Inflammatory macrophage treated with lipopolysaccharide for 4 hours (primary cell): ENCODE measurements at regions not wholly inside any gene's neighbourhood (a gene's known extent, or its start where the extent isn't known, plus 50 kb on each side); places are given as distances from the start of the nearest gene placed in this dataset.
"Not testable (repeated sequence)": the region's sequence is repeated elsewhere in the genome, so short reads cannot be mapped to it uniquely, and the experiment has no call there.

ENCODE experiments used
- DNase-seq: peaks from one replicate; pipeline ENCODE4 v3.0.0-alpha.2; 2020

GRCh38 chr7:119908948-119909347 lies 364.0 kb upstream of the KCND2 start:
- DNase-seq = no peak

DNA sequence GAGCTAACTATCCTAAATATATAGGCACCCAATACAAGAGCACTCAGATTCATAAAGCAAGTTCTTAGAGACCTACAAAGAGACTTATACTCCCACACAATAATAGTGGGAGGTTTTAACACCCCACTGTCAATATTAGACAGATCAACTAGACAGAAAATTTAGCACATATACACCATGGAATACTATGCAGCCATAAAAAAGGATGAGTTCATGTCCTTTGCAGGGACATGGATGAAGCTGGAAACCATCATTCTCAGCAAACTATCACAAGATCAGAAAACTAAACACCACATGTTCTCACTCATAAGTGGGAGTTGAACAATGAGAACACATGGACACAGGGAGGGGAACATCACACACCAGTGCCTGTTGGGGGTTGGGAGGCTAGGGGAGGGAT lies 358.9 kb upstream of the KCND2 start:
- not testable (repeated sequence) for DNase-seq

GRCh38 chr7:119916501-119916900 lies 356.5 kb upstream of the KCND2 start:
- DNase-seq = no peak

GRCh38 chr7:119918185-119918584 lies 354.8 kb upstream of the KCND2 start:
- no peak for DNase-seq

DNA sequence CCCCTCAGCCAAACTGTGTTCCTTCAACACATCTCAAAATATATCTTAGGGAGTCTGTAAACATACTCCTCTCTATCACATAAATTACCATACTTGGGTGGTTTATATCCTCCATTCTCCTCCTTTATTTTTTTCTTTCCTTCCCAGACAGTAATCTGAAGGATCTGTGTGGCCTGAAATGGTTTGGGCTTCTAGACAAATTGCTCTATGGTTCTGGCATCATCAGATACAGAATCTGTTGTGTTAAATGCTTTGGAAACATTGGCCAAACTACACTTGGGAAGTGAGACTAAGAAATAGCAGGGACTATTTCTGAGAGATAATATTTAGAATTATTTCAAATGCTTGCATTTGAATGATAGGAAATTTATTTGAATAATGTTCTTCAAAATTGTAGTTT lies 353.0 kb upstream of the KCND2 start:
- no peak for DNase-seq

GRCh38 chr7:119925581-119926289 lies 347.2 kb upstream of the KCND2 start:
- DNase-seq = no peak

GRCh38 chr7:119929891-119930290 lies 343.1 kb upstream of the KCND2 start:
- no peak for DNase-seq

GRCh38 chr7:119931230-119931824 lies 341.6 kb upstream of the KCND2 start:
- no peak for DNase-seq

DNA sequence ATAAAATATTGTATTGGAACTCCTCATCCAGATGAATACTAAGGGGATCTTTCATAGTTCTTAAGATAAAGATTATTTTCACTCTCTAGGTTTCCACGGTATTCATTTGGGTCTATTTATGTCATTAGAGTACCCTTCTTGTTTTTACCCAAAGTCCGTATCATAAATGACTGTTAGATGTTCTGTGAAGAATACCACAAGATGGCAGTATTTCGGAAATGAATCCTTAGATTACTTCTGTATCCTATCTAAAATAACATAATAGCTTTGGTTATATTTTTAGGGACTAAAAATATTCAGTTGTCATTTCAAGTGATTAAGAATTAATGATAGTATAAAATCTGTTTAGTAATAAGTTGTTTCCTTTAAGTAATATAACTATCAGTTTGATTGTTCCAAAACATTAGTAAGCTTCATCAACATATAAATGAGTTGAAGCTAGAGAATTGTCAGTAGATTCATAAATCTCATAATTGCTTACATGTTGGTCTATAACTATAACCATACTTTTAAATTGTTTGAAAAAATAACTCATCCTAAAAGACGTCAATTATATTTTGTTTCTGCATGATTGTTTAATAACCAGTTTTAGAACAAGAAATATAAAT lies 337.5 kb upstream of the KCND2 start:
- DNase-seq = peak; percentile 8

DNA sequence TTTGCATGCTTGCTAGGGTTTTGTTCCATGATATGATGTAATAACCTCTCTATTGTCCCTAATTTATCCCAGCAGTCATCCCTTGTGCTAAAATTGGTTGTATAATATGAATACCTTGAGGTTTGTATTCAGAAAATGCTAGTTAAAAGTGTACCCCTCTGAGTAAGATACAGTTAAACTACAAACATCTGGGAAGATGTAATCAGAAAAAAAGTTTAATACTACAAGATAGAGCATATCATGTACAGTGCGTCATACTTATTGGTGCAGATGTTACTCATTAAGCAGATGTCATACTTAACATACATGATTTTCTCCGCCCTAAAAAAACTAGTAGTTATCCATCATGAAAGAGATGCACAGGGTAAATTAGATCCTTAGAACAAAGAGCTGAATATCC lies 336.1 kb upstream of the KCND2 start:
- no peak for DNase-seq

- DNase-seq = no peak
Measured at GRCh38 chr7:119937745-119938144, 335.2 kb upstream of the KCND2 start.

GRCh38 chr7:119943942-119944600 lies 328.9 kb upstream of the KCND2 start:
- no peak for DNase-seq

DNA sequence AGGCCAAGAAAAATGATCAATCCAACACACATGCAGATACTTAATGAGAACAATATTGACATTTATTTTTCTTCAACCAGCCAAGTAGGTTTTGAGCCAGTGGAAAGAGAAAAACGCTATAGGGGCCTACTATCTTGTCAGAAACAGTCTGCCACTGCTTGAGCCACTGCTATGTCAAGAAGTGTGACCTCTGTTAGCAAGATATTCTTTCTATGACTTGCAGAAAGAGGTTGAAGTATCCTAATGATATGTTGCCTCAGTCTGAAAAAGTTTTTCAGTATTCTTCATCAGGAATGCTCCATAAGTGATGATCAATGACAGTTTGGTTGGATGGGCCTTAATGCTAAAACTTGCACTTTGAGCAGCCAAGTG lies 328.4 kb upstream of the KCND2 start:
- no peak for DNase-seq

GRCh38 chr7:119945822-119946221 lies 327.2 kb upstream of the KCND2 start:
- DNase-seq = no peak

- no peak for DNase-seq
Measured at GRCh38 chr7:119949053-119949452, 323.9 kb upstream of the KCND2 start.

- not testable (repeated sequence) for DNase-seq
Measured at GRCh38 chr7:119950390-119951041, 322.5 kb upstream of the KCND2 start.

DNA sequence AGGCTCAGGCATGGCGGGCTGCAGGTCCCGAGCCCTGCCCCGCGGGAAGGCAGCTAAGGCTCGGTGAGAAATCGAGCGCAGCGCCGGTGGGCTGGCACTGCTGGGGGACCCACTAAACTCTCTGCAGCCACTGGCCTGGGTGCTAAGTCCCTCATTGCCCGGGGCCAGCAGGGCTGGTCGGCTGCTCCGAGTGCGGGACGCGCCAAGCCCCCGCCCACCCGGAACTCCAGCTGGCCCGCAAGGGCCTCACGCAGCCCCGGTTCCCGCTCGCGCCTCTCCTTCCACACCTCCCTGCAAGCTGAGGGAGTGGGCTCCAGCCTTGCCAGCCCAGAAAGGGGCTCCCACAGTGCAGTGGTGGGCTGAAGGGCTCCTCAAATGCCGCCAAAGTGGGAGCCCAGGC lies 321.4 kb upstream of the KCND2 start:
- not testable (repeated sequence) for DNase-seq

GRCh38 chr7:119957335-119957734 lies 315.6 kb upstream of the KCND2 start:
- no peak for DNase-seq

DNA sequence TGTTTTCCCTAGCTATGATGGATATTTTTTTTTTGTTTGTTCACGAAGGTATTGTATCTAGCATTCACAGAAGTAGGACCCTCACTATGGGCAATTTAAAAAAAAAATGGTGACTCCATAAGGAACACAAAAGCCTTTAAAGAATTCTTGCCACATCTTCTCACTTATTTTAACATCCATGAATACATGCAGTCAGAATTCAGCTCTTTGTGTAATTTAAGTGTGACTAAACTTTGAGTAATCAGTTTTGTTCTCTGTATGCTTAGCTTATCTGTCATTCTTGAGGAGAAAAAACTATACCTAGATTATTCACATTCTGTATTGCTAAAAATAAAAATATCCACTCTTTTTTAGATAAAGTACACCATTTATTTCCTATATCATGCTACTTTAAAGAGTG lies 313.2 kb upstream of the KCND2 start:
- no peak for DNase-seq

- DNase-seq = no peak
Measured at GRCh38 chr7:119963654-119964053, 309.3 kb upstream of the KCND2 start.

- DNase-seq = no peak
Measured at GRCh38 chr7:119964065-119964464, 308.9 kb upstream of the KCND2 start.

DNA sequence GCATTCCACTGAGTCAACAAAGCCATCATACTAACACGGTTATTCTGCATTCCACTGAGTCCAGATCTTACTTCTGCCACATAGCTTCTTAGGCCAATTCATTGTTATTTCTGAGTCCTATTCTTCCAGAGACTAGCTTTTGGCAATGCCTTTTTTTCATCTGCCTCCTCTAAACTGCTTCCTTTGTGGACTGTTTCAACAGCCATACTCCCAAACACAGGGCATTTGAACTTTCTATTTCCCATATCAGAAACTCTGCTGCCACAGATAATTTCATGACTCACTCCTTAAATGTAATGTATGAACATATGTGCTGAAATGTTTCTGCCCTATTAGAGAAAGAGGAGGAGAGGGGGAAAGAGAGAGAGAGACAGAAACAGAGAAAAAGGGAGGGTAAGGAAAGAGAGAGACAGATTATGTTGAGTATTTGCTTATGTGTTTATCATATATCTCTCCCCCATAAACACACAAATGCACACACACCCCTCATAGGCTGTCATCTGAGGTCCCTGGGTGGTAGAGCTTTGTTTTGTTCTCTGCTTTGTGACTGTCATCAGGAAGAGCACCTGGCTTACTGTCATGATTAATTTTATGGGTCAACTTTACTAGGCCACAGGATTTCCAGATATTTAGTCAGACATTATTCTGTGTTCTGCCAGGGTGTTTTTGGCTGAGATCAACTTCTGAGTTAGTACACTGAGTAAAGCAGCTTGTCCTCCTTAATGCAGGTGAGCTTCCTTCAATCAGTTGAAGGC lies 308.0 kb upstream of the KCND2 start:
- DNase-seq = no peak

GRCh38 chr7:119967221-119967620 lies 305.8 kb upstream of the KCND2 start:
- no peak for DNase-seq
